Amniotic epithelial cell (primary cell): ENCODE measurements at regions not wholly inside any gene's neighbourhood (a gene's known extent, or its start where the extent isn't known, plus 50 kb on each side); places are given as distances from the start of the nearest gene placed in this dataset.
"Not testable (repeated sequence)": the region's sequence is repeated elsewhere in the genome, so short reads cannot be mapped to it uniquely, and the experiment has no call there.

Experiments
- DNase-seq: peaks from one replicate; pipeline ENCODE4 v3.0.0-alpha.2; 2010; ENCODE audit warnings: low read depth

DNA sequence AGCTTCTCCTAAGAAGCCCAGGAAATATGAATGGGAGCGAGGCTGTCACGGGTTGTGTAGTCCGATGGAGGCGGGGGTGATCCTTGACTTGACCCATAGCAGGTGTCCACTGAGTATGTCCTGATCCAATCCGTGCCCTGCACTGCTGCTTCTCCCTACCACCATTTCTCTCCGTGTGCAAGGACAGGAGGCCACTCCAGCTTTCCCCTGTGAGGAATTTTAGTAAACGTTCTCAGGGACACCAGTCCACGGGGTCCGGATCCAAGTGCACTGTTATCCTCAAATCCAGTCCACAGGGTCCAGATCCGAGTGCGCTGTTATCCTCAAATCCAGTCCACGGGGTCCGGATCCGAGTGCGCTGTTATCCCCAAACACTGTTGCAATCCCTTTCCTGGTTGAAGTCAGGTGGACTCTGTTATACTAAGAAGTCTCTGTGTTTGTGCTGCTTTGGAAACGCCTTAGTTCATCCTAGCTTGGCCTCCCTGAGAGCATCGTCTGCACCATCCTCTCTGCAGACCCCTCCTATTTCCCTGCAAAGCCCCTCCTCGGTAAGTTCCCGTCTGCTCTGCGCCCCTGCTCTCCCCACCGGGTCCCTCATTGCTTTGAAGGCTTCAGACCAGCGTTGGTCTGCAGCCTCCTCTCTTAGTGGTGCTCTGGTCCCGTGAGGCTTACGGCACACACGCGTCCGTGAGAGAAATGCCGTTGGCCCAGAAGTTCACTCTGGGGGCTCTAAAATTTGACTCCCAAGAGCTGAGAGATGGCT, 303.5 kb downstream of the TEX29 start:
- no peak for DNase-seq

DNA sequence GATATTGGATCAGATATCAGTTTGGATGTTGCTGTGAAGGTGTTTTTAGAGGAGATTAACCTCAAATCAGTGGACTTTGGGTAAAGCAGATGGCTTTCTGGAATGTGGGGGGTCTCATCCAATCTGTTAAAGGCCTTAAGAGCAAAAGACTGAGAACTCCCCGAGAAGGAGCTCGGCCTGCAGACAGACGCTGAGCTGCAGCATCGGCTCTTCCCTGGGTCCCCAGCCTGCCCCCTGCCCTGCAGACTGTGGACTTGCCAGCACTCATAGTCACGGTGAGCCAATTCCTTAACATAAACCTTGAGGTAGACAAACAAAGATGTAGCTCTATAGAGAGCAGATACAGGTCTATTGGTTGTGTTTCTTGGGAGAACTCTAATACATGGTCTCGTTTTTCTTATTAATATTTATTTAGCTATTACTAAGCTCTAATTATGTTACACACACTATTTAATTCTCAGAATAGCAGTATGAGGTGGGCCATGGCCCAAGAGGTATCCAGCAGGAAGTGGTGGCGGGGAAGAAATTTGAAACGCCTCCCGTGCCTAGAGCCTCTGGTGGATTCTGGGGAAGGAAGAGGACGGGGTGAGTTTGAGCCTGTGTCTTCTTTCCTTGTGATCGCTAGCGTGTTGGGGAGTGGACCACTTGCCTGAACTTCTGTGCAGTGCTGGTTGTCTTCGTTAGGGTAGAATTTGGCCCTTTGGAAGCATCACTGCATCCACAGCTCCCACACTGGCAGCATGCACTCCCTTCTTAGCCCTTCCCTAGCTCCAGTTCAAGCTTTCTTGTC, 305.3 kb downstream of the TEX29 start:
- no peak for DNase-seq

GRCh38 chr13:111626371-111627305, 306.2 kb downstream of the TEX29 start:
- no peak for DNase-seq

- no peak for DNase-seq
Measured at GRCh38 chr13:111627596-111627995, 307.2 kb downstream of the TEX29 start.

- DNase-seq, result no peak
Measured at GRCh38 chr13:111629016-111629415, 308.6 kb downstream of the TEX29 start.

GRCh38 chr13:111629457-111629856, 309.0 kb downstream of the TEX29 start:
- no peak for DNase-seq

DNA sequence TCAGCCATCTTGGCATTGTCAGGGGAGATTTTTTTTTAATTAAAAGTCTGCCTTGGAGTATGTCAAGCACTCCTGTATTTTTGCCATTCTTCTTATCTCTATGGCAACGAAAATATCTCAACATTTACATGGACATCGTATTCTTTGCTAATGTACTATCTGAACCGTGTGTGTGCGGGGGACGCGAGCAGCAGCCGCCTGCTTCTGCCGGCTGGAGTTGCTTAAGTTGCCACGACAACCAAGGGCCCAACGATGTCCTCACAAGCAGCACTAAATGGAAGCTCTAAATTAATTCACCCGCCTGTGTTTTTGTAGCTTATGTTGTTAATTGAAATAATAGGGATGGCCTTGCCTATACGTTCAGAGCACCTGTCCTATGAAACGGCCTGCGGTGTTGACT, 309.5 kb downstream of the TEX29 start:
- no peak for DNase-seq

- no peak for DNase-seq
Measured at GRCh38 chr13:111630406-111630805, 310.0 kb downstream of the TEX29 start.

DNA sequence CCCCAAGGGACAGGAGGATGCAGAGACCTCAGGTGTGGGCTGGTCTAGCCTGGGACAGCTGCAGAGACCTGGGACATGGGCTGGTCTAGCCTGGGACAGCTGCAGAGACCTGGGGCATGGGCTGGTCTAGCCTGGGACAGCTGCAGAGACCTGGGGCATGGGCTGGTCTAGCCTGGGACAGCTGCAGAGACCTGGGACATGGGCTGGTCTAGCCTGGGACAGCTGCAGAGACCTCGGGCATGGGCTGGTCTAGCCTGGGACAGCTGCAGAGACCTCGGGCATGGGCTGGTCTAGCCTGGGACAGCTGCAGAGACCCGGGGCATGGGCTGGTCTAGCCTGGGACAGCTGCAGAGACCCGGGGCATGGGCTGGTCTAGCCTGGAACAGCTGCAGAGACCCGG, 310.8 kb downstream of the TEX29 start:
- DNase-seq, result not testable (repeated sequence)

DNA sequence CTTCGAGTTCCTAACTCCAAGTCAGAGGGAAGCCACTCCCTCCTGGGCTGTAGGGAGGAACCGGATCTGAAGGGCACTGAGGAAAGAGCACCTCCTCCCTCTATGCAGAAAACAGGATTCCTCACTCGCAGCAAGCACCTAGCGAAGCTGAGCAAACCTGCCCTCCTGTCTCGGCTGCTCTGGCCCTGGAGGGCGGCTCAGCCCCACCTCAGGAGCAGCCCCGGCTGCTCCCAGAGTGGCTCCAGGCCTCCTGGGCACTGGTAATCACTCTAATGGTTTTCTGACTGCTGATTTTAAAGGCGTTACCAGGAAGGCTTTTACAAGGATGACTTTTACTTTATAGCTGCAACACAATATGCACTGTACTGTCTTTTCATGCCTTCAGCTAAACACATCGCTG, 312.5 kb downstream of the TEX29 start:
- no peak for DNase-seq

- DNase-seq, result no peak
Measured at GRCh38 chr13:111633401-111633800, 313.0 kb downstream of the TEX29 start.

- no peak for DNase-seq
Measured at GRCh38 chr13:111634410-111634809, 314.0 kb downstream of the TEX29 start.

- DNase-seq, result no peak
Measured at GRCh38 chr13:111636271-111636670, 315.8 kb downstream of the TEX29 start.

- DNase-seq, result no peak
Measured at GRCh38 chr13:111636804-111637203, 316.4 kb downstream of the TEX29 start.

- DNase-seq, result no peak
Measured at GRCh38 chr13:111637365-111637764, 316.9 kb downstream of the TEX29 start.

DNA sequence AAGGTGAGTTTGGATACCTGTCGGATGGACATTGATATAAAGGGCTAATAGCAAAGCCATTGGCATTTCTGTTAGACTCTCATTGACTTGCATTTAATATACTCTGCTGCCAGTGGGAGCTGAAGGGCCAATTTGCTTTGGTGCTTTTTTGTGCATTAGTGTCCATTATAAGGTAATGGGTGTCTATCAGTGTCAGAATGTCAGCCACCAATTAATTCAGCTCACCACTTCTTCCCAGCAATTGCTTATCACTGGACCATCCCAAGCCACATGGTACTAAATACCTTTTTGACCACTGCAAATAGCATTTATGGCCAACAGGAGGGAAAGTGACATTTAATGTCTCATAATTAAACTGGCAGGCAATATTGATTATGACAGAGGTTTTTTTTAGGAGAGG, 317.8 kb downstream of the TEX29 start:
- DNase-seq, result no peak

DNA sequence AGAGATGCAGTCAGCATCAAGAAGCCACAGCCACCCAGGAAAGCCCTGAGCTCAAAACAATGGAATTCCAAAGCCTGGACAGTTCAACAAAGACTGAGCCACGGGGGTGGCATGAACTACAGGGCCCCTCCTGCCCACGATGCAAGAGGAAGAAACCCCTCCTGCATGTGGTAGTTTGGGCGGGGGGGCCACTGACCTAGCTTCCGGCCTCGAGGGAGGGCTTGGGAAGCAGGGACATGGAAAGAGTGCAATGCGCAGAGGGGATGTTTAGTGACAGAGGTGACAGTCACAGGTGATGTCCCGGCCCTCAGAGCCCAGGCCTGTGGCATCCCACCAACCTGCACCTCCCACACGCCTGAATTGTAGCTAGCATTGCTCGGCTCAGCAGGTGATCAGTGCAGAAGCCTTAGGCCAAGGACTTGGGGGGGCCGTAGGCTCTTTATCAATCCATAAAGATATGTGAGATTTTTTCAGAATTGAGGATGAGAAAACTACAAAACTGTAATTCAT, 318.8 kb downstream of the TEX29 start:
- DNase-seq, result no peak

GRCh38 chr13:111640006-111640405, 319.6 kb downstream of the TEX29 start:
- DNase-seq, result no peak

- DNase-seq, result no peak
Measured at GRCh38 chr13:111640476-111640875, 320.0 kb downstream of the TEX29 start.

DNA sequence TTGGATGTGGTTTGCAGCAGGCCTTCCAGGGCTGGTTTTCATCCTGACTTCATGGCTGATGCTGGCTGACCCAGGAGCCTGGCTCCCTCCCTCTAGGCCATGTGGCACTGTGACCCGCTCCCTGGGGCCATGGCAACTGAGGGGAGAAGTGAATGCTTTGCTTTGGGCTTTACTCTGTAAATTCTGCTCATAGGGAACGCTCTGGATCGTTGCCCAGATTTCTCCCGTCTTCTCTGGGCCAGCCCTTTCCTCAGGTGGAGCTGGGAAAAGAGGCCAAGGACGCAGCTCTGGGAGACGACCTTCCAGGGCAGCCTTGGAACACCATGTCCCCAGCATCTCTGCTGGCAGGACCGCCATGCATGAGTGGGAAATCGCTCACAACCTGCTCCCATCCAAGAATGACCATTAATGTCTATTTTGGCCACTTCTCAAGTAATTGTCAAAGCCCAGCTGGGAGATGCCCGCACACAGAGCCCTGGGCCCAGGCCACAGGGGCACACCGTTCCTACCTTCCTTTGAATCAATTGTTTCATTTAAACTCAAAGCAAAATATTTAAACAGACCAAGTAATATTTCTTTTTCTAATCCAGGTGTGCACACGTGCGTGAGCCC, 321.8 kb downstream of the TEX29 start:
- no peak for DNase-seq

GRCh38 chr13:111644750-111645149, 324.3 kb downstream of the TEX29 start:
- no peak for DNase-seq

GRCh38 chr13:111645198-111645597, 324.8 kb downstream of the TEX29 start:
- DNase-seq, result no peak
